ENCODE measurements at regions not wholly inside any gene's neighbourhood (a gene's known extent, or its start where the extent isn't known, plus 50 kb on each side); places are given as distances from the start of the nearest gene placed in this dataset.
"Not testable (repeated sequence)": the region's sequence is repeated elsewhere in the genome, so short reads cannot be mapped to it uniquely, and the experiment has no call there.

- DNase-seq (ENCODE audit: low read depth): no peak
Observed at GRCh38 chr6:6869094-6869493, 238.7 kb upstream of the RREB1 start.

GRCh38 chr6:6870921-6871320, 236.8 kb upstream of the RREB1 start:
- no peak for DNase-seq (ENCODE audit: low read depth)

GRCh38 chr6:6872459-6873344, 235.1 kb upstream of the RREB1 start:
- no peak for DNase-seq (ENCODE audit: low read depth)

GRCh38 chr6:6873778-6874177, 234.0 kb upstream of the RREB1 start:
- DNase-seq (ENCODE audit: low read depth): no peak

- no peak for DNase-seq (ENCODE audit: low read depth)
Observed at GRCh38 chr6:6875818-6876470, 231.8 kb upstream of the RREB1 start.

GRCh38 chr6:6877792-6878191, 230.0 kb upstream of the RREB1 start:
- not testable (repeated sequence) for DNase-seq (ENCODE audit: low read depth)

DNA sequence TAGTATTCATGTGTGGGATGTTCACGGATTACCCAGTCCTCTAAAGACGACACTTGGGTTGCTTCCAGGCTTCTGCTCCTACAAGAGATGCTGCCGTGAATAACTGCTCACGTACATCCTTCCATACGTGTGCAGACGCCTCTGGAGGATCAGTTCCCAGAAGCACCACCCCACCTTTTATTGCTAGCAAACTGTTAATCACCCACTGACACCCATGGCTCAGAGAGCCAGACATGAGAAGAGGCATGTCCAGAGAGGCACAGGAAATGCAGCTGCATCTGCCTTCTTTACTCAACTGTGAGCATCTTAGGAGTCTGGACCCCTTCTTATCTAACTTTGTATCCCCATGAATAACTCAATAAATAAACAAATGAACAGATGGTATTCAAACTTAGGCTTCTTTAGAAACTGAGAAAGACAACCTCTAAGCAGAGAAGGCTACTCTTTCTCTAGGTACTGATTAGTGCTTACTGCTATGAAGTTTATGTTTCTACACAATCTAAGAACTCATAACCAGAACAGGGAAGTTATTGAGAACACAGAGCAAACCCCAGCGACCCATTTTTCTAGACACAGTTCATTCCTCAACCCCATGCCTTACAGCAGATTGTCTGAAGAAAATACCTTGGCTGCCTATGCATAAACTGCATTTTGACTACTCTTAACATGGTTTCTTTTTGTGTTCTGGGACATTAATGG, 228.7 kb upstream of the RREB1 start:
- DNase-seq (ENCODE audit: low read depth): no peak

DNA sequence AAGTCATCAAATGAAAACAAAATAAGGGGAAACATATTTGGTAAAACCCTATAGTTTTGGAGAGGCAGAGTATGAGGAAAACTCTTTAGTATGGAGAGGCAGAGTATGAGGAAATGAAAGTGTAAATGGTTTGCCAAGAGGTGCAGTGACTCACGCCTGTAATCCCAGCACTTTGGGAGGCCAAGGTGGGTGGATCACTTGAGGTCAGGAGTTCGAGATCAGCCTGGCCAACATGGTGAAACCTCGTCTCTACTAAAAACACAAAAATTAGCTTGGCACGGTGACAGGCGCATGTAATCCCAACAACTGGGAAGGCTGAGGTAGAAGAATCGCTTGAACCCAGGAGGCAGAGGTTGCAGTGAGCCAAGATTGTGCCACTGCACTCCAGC, 228.2 kb upstream of the RREB1 start:
- DNase-seq (ENCODE audit: low read depth): not testable (repeated sequence)

GRCh38 chr6:6880745-6881437, 226.9 kb upstream of the RREB1 start:
- DNase-seq (ENCODE audit: low read depth): no peak

DNA sequence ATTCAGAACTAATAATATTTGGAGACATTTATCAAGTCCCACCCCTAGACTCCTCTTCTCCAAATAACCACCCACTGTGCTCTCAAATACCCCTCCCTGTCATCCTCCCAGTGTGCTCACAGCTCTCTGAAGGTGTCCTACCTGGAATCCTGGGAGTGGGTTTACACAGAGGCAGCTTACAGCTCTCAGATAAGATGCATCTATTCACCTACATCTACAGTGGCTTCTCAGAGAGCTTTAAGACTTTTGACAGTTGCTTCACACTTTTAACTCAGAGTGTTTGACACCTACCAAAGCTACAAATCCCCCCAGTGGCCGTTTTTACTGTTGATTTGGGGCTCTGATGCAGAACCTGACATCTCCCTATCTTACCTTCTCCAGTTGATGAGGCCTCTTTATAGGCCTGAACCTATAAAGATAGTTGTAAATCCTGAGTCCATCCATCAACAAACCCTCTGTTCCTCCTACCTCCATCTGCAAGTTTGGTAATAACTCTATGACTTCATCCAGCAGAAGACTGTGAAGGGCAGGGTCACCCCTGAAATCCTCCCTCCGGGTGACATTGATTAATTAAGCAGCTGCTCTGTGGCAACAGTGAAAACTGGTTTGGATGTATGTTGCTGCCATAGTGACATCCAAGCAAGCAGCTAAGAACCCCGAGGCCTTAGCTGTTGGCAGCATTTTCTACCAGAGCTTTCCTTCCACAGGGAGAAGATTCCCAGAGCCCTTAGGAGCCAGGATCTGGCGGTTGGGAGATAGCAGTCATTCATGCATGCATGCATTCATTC, 226.1 kb upstream of the RREB1 start:
- DNase-seq (ENCODE audit: low read depth): no peak

GRCh38 chr6:6882592-6882991, 225.2 kb upstream of the RREB1 start:
- DNase-seq (ENCODE audit: low read depth): no peak

GRCh38 chr6:6883011-6883410, 224.8 kb upstream of the RREB1 start:
- DNase-seq (ENCODE audit: low read depth): no peak

- no peak for DNase-seq (ENCODE audit: low read depth)
Observed at GRCh38 chr6:6884193-6884627, 223.6 kb upstream of the RREB1 start.

DNA sequence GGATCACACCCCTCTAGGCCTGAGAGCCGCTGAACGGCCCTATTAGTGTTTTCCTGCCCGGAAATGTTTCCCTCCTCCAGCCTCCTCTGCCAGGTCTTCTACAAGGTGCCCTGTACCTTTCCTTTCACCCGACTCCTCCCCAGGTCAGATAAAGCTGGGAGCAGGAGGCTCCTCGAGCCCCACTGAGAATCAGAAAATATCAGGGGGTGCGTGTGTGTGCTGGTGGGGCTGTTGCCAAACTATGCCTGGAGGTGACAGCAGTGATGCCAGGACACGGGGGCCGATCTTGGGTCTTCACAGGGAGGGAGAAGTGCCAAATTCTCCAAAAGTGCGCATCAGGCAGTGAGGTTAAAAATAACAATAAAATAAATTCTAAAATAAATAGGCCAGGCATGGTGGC, 222.8 kb upstream of the RREB1 start:
- DNase-seq (ENCODE audit: low read depth): no peak

DNA sequence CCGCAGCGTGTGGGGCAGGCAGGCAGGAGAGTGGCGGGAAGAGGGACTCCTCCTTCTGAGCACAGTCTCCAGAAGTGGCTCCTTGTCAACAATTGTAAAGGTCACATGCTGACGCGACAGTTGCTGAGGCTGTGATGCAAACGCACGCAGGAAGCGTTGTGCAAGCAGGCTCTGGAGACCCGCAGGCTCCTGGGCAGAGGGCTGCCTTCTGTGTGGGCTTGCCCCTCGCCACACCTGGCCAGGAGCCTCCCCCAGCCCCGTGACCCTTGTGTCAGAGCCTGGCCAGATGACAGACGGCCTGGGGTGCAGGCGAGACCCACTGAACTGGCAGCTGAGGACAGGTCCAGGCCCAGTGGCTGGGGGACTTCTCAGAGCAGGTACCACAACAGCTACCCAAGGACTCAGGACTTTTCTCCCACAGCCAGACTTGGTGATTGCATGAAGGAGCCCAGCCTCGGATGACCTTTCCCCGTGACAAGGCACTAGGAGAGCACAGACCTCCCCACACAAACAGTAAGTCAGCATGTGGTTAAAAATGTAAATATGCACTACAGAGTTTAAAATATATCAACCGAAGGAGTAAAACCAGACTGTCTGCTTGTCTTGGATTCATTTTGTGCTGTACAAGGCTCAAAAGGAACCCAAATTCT, 222.1 kb upstream of the RREB1 start:
- no peak for DNase-seq (ENCODE audit: low read depth)

- no peak for DNase-seq (ENCODE audit: low read depth)
Observed at GRCh38 chr6:6886171-6886885, 221.4 kb upstream of the RREB1 start.

GRCh38 chr6:6886886-6887285, 220.9 kb upstream of the RREB1 start:
- DNase-seq (ENCODE audit: low read depth): no peak

- no peak for DNase-seq (ENCODE audit: low read depth)
Observed at GRCh38 chr6:6889601-6890000, 218.2 kb upstream of the RREB1 start.

DNA sequence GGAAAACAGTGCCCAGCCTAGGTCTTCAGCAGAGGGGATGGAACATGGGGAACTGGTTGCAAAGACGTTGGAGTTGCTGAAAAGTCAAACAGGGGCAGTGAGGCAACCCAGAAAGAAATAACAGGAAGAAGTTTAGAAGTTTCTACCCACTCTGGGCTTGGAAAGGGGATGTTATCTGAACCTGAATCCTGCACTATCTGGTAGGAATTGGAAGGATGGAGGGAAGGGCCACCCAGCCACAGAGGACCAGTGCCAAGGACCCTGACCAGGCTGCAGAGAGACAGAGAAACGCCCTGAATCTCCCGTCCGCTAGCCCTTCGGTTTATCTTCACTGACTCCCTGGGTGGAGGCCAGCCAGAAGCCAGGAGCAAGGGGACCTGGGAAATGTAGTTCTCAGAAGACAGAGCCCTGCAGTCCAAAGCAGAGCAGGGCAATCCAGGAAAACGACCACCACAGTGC, 217.3 kb upstream of the RREB1 start:
- no peak for DNase-seq (ENCODE audit: low read depth)

DNA sequence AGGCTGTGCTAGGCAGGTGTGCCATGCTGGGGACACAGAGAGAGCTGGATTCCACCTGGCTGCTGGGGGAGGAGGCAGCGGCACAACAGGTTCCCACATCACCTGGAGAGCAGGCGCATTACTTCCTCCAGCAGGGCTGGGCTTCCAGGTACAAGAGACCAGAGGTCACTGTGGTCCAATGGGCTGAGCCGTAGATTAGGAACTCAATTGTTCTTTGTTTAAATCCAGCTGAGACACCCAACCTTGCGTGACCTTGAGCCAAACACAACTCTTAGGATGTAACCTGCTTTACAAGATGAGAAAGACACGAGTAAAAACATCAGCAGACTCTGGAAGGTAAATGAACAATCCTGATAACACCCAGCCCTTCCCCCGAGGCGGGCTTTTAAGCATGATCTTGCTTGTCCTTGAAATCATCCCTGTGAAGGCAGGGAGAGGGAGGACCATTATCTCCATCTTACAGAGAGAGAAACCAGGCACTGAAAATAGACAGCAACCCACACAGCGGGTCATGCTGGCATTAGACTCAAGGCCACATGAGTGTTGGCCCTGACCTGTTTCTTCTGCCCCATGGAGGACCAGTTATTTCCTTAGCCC, 216.5 kb upstream of the RREB1 start:
- no peak for DNase-seq (ENCODE audit: low read depth)
